Stimulated activated CD4-positive, alpha-beta T cell treated with anti-CD3 and anti-CD28 coated beads, Interleukin-1b, Interleukin-23, amount 100 ng/mL, for 48 hours (primary cell): ENCODE measurements at regions not wholly inside any gene's neighbourhood (a gene's known extent, or its start where the extent isn't known, plus 50 kb on each side); places are given as distances from the start of the nearest gene placed in this dataset.
"Not testable (repeated sequence)": the region's sequence is repeated elsewhere in the genome, so short reads cannot be mapped to it uniquely, and the experiment has no call there.

ENCODE experiments used
- DNase-seq: peaks from one replicate; pipeline ENCODE4 v3.0.0-alpha.2; 2020

DNA sequence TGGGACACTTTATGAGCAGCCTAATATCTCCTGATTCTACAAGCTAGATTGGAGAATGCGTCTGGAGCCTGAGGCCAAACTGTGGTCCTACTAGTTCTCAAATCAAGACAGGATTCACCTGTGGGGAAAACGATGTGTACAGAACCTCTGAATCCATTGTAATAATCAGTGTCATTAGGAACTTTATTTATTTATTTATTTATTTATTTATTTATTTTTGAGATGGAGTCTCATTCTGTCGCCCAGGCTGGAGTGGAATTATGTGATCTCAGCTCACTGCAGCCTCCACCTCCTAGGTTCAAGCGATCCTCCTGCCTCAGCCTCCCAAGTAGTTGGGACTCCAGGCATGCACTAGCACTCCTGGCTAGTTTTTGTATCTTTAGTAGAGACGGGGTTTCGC, 52.6 kb upstream of the KIF26B start:
- not testable (repeated sequence) for DNase-seq

DNA sequence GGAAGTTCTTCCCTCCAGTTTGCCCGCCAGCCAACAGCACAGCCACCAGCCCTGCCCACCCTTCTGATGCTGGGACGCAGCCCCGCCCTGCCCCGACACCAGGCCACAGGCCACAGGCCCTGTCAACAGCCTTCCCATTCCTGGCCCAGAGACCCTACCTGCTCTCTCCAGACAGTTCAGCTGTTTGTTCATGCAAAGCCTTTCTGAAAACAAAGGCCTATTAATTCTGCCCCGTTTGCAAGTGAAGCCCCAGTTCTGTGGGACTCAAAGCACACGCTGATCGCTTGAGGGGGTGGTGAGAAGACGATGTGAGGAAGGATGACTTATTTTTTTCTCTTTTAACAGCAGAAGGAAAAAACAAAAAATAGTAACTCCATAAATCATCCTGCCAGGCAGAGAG, 55.4 kb upstream of the KIF26B start:
- no peak for DNase-seq

DNA sequence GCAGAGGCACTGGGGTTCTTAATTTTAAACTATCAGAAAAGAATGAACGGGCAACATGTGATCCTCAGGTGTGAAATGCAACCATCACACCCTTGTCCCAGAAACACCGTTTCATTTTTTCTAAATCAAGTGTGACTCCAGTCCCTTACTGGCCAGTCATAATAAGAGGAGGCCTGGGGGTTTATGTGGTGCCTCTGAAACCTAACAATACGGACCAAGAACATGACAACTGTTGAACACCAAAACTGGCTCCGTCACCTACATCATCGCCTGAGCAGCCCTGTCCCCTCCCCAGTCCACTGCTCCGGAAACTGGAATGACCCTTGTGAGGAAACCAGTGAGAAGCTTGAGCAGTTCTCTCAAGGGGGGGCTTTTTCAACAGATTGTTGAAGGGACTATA, 55.9 kb upstream of the KIF26B start:
- no peak for DNase-seq

DNA sequence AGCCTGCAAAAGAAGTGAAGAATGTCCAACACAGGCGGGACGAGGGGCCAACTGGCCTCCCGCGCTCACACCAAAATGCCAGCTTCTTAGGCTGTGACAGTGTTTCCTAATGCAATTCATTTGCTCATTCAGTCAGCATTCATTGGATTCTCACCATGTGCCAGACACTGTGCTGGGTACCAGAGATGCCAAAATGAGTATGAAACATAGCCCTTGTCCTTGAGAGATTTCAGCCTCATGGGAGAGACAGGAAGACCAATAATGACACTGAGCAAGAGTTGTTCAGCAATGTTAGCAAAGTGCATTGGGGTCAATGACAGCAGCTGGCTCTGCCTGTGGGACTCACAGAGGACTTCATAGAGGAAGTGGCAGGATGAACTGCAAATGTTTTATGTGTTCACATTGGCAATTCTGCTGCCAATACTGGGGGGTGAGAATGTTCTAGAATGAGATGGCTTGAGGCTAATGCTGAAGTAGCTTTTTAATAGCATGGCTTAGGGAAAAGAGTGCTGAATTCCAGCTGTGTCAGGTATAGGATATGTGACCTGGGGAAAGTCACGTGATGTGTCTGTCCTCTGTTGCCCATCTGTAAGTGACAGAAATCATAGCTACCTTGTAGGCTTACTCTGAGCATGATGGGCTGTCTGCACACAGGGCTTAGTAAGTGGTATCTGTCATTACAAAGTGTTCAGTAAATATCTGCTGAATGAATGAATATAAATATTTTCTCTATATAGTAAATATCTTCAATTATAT, 58.3 kb upstream of the KIF26B start:
- no peak for DNase-seq

DNA sequence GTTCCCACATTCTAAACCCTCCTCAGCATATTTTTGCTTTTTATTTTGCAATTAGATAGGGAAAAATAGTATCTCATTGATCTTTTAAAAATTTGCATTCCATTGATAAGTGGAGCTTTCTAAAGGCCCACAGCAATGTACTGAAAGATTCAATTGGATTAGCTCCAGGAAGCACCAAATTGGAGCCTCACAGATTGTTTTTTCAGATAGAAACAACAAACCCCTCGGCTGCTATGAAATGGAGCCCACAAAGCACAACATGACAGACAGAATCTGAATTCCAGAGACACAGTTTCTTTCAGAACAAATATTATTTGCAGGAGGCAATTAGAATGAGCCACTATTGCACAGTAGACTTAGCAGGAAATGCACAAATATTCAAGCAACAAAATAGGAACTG, 58.9 kb upstream of the KIF26B start:
- DNase-seq = no peak

DNA sequence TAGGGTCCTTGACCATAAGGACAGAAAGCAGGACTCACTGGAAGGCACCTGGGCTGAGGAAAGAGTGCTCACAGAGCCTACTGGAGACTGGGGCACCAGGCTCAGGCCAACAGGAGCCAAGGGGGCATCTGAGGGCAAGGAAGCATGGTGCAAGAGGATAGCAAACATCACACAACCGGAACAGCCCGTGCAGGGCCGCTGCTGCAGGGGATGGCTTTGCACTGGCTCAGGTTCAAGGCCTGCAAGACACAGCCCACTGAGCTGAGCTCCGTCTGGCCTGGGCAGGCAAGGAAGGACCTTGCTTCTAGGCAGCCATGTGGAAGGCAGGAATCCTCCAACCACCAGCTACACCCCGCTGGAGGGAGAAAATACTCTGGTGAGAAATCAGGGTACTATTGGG, 59.8 kb upstream of the KIF26B start:
- DNase-seq = no peak

DNA sequence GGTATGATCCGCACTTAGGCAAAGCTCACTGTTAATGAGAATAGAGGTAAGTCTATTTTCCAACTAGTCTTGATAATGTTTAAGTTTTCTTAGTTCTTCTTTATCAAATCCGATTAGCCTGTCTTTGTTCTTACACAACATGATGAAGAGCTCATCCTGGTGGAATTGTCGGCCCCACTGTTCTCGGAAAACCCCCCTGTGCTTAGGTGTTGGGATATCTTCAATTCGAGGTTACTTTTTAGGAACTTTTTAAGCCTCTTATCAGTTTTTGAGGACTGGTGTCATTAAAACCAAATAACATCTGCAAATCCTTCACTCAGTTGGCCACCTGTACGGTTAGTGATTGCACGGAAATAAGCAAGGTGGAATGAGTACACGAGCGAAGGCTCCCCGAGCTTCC, 60.7 kb upstream of the KIF26B start:
- no peak for DNase-seq

DNA sequence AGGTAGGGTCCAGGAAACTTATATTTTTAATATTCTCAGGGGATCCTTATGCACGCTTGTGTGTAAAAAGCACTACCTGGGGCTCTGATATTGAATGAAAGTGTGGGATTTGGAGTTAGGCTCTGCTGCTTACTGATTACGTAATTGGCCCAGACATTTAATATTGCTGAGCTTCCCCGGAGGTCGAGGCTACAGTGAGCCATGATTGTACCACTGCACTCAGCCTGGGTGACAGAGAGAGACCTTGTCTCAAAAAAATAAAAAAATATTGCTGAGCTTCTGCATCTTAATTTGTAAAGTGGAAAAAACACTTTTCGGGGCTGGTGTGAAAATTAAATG, 62.2 kb upstream of the KIF26B start:
- DNase-seq = no peak

DNA sequence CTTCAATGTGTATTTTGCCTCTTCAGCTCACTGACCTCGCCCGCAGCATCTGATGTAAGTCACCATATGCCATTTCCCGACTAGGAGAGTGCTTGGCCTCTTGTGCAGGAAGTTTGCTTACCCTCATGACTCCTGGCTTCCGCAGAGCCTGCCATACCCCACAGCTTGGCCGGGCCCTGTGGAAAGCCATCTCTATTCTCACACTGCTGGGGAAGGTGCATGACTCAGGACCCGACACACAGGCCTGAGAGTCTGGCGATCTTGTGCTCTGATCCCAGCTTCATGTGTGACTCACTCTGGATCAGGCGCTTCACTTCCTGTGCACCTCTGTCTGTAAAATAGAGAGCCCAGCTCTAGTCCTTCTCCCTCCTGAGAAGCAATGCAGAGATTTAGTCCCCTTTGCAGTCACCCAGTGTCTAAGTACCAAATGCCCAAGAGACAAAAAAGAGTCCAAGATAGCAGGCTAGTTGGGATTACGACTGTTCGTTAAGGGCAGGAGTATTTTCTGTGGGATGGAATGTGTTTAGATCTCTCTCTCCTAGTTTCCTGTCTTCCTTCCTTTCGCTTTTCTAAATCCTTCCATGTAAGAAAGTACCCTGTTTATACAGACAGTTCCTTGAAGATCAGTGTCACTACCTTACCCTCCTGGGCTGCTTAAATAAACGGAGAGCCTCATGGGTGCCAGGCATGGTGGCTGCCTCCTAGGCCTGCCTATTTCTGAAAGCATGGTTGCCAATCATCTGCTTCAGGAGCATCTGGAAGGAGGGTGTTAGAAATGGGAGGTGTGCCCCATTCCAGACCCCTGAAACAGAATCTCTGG, 62.8 kb upstream of the KIF26B start:
- no peak for DNase-seq

DNA sequence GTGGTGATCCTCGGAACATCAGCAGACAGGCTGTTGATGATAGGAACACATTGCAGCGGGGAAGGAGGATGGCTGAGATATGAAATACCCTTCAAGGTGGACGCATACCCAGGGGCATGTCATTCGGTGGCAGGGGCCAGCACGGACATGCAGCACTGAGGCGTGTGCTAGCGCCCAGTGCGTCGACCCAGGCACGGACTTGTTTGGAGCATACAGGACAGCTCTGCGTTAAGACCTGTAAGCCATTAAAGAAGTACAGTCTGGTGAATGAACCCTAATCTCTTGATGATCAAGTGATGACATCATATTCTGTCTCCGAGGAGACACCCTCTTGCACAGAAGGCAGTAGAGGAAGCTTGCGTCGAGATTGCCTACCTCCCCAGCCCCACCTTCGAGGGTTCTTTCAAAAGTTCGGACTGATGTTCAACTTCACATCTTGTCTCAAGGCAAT, 63.6 kb upstream of the KIF26B start:
- DNase-seq = no peak

DNA sequence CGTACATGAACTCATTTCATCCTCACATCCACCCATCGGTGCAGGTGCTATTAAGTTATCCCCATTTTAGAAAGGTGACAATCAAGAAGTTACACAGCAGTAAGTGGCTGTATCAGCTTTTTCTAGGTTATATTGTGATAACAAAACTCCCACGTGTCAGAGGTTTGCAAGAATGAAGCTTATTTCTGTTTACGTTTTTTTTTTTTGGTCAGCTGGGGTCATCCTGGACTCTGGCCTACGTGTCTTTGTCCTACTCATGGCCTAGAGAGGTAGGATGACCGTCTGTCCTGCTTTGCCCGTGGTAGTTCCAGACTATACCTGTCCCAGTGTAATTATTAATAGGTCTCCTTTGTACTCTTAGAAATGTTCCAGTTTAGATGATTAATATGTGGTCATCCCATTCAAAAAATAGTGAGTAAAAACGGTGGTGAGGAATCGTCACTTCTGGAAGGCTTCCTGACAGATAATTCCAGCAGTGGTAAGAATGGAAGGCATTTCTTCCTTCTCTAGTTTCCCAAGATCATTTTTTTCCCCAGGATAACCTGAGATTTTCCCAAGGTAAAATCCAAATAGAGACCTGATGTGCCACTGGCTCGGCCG, 64.2 kb upstream of the KIF26B start:
- no peak for DNase-seq

DNA sequence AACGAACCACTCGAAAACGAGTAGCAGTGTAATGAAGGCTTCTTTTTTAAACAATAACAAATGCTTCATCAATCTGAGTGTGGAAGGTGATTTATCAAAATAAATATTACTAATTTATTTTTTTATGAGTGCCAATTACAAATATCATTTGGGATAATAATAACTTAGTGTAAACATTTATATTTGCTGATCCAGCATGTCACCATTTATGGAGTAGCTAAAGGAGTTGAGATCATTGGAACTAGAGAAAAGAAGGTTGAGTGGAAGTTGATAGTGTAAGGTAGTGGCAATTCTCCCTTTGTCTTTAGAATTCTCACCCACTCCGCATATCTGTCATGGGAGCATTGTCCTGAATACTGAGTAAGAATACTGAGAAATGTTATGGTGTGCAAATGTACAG, 67.1 kb upstream of the KIF26B start:
- no peak for DNase-seq

DNA sequence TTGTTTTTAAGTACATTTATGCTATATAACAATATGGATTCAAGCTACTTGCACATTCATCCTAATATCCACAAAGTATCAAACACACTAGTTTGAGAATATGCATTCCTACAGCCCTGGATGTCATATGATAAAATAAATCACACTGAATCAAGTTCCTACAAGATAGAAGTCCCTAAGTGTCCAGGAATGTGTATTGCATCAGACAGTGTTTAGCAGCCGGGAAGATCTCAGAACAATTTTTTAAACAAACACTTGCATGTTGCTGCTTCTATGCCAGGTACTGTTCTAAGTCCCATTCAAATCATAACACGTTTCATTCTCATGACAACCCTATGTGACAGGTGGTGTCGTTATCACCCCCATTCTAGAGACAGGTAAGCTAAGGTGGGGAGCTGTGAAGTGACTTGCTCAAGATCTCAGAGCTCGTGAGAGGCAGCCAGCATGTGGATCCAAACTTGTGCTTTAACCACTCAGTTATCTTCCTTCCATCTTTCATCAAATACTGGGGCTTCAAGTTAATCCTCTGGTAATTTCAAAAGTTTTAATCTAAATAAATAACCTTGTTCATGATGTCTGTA, 68.3 kb upstream of the KIF26B start:
- DNase-seq = no peak

DNA sequence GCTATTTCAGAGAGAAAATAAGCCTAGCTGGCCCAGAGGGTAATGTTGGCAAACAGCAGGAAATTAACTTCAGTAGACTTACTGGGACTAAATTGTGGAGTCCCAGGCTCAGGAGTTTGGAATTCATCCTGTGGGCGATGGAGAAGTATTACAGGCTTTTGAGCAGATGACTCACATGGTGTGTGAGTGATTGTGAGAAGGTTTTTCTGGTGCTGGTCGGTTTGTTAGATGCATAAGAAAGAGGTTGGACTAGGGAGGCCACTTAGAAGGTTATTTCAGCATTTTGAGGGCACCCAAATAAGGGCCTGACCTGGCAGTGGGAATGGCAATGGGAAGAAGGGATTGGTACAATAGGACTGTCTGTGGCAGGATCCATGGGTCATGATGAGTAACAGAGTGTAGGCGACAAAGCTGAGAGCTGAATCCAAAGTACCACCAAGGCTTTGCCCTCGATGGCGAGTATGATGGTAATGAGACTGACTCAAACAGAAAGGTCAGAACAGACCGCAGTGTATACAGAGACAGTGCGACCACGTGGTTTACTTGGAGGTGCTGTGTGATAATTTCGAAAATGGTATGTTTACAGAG, 69.2 kb upstream of the KIF26B start:
- peak; percentile 2 for DNase-seq

DNA sequence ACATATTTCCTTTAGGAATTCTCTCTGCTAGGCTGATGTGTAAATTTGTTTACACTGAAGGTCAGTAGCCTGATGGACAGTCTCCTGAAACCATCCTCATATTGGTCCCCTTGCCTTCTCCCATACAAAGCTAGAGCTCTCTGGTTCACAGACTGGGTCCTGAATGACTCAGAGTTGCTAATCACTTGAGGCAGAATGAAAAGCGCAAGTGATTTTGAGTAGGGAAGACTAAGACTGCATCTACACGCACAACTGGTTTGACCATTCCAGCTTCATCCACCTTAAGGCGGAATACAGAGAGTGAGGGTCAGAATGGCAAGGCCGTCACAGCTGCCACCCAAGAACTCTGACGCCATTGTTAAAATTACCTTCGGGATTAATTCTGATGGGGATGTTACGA, 70.2 kb upstream of the KIF26B start:
- no peak for DNase-seq

DNA sequence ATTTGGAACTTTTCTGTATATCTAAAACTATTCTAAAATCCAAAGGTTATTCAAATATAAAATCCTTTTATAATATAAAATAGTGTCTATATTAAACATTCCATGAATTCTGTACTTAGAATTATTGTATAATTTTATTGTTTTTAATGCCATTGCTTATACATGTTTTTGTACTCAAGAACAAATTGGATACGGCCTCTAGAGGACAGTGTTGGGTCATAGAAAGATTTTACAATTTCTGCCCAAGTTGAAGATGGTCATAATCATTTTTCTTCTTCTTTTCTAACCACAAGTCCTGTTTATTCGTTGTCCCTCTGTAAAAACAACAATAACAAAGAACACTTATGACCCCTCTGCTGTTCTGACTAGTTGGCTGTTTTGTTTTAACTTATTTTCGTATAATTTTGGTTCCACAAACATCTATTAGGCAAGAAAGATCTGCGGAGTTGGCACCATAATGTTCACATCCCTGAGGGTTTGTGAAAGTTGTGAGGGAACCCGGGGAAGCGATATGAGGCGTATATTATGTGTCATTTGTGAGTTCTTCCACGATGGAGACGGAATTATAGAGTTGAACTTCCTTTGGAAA, 75.7 kb upstream of the KIF26B start:
- DNase-seq = no peak

DNA sequence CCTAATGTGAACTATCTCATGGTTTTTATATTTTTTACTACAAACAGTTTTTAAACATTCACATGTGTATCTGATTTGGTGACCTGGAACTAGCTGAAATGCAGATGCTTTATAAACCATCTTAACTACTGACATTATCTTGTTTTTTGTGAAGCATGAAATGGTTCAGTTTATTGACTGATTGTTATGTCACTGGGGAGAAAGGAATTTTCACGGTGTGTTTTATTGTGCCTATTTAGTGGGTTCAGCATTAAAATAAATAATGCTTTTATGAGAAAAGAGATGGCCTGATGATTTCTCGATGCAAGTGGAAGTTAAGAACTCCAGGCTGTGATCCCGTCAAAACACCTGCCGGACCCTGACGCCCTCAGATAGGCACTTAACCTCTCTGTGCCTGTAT, 79.9 kb upstream of the KIF26B start:
- no peak for DNase-seq

DNA sequence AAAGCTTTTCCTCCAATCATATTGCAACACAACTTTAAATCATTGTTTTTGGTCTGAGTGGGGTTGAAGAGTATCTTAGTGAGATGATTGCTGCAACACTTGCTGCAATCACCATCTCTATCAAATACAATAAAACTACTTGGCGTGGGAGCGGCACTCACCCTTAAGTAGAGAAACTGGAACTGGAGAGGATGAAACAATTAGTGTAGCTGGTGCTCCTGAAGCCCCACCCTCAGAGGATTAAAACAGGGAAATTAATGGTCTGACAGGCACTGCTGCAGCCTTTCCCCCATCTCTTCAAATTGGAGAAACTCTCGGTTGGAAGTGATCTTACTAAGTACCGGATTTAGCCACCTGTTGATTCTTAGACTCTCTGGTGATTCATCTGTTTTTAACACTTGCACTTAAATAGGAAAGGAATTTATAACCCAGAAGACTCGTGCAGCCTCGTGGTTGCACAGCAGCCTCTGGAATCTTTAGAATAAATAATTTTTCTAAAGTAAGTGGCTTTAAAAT, 80.5 kb upstream of the KIF26B start:
- DNase-seq = no peak

DNA sequence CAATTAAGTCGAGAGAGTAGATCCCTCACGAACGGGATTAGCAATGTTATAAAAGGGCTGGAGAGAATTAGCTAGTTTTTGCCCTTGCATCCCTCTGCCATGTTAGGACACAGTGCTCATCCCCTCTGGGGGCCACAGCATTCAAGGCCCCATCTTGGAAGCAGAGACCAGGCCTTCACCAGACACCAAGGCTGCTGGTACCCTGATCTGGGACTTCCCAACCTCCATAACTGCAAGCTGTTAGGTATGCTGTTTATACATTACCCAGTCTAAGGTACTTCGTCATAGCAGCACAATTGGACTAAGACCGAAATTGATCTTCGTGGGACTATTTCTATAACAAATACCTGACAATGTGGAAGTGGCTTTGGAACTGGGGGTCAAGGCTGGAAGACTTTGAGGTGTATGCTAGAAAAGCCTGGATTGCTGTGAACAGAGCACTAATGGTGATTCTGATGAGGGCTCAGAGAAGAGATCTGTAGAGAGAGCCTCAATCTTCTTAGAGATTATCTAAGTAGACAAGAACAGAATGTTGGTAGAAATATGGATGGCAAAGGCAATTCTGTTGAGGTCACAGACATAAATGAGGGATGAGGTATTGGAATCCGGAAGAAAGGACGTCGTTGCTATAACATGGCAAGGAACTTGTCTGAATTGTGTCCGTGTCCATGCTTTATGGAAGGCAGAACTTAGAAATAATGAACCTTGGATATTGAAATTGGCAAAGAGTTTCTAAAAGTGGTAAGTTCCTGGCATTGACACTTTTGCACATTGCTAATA, 83.8 kb upstream of the KIF26B start:
- DNase-seq = no peak

DNA sequence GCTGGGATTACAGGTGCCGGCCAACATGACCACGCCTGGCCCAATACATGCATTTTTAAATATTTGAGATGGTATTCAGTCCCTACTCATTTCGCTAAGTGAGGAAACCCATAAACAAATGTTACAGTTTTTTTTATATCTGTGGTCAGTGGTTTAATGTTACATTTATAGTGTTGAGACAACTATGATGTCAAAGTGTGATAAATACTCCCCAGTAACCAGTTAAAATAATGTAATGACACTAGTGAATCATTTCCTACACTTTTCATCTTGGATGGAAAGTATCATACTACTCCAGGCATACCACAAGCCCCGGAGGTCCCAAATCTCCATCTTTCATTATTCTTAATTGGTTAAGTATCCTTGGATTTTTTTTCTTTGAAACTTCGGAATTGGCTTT, 87.5 kb upstream of the KIF26B start:
- DNase-seq = no peak

DNA sequence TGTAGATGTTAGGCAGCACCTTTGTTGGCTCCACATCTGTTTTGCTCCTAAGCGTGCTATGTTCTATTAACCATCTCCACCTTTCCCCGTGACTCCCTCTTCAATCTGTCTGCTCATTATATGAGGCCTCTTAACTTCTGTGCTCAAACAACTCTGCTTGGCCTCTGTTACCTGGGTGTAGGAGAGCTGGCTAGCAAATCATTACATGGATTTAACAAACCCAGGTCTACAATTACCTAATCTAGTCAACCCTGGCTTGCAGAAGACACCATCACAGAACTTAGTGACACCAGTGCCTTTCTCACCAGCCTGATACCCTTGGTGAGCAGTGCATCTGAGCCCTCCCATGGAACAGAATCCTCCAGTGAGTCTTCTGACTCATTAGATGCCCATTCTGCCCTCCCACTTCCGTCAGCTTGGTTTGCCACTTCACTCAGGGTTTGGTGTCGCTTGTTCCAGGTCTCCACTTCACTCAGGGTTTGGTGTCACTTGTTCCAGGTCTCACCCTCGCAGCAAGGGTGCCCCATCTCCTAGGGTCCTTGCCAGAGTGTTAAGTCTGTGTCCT, 92.0 kb upstream of the KIF26B start:
- no peak for DNase-seq

DNA sequence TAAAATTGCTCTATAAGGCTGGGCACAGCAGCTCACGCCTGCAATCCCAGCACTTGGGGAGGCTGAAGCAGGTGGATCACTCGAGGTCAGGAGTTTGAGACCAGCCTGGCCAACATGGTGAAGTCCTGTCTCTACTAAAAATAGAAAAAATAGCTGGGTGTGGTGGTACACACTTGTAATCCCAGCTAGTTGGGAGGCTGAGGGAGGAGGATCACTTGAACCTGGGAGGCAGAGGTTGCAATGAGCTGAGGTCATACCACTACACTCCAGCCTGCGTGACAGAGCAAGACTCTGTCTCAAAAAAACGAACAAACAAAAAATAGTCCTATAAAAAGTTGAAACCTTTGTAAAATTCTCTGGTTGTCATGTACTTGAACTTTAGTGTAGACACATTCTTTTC, 93.0 kb upstream of the KIF26B start:
- DNase-seq = not testable (repeated sequence)
